ENCODE measurements at regions not wholly inside any gene's neighbourhood (a gene's known extent, or its start where the extent isn't known, plus 50 kb on each side); places are given as distances from the start of the nearest gene placed in this dataset.

DNA sequence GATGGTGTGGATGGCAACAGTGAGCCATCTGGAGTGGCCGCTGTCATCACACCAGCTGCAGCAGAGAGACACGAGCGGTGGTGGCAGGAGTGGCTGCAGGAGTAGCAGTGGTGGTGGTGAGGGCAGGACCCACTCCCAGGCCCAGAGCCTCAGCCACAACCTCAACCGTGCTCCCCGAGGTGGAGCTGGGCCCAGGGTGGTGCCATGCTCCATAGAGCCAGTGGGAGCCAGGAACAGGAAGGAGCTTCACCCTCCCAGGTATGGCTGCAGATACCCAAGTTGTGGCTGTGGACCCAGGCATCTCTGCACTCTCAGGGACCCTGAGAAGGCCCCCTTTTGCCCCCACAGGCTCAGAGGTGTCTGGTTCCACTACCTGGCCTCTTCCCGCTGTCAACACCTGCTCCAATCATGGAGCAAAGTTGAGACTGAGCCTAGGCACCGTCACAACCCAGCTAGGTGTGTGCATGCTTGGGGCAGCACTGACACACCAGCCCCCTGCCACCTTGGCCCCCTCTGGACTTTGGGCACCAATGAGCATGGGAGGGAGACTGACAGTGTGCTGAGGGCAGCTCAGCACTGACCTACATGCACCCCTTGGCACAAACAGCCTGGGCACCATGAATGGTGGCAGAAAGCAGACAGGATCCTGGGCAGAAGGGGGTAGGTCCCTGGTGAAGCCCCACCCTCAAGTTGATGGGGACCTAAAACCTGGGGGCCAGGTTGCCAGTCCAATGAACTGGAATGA is 188.9 kb downstream of the NDUFA10 start:
- TF ChIP-seq, protein P1, sequence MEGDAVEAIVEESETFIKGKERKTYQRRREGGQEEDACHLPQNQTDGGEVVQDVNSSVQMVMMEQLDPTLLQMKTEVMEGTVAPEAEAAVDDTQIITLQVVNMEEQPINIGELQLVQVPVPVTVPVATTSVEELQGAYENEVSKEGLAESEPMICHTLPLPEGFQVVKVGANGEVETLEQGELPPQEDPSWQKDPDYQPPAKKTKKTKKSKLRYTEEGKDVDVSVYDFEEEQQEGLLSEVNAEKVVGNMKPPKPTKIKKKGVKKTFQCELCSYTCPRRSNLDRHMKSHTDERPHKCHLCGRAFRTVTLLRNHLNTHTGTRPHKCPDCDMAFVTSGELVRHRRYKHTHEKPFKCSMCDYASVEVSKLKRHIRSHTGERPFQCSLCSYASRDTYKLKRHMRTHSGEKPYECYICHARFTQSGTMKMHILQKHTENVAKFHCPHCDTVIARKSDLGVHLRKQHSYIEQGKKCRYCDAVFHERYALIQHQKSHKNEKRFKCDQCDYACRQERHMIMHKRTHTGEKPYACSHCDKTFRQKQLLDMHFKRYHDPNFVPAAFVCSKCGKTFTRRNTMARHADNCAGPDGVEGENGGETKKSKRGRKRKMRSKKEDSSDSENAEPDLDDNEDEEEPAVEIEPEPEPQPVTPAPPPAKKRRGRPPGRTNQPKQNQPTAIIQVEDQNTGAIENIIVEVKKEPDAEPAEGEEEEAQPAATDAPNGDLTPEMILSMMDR (IDR thresholded peaks at IDR 0.05; ENCODE audit: low read length): no peak
- no peak for TF ChIP-seq EZH2 (IDR thresholded peaks at IDR 0.05; ENCODE audit: borderline replicate concordance, low read length)

All from OCI-LY1 (cell line).